T-cell (primary cell): ENCODE measurements at regions not wholly inside any gene's neighbourhood (a gene's known extent, or its start where the extent isn't known, plus 50 kb on each side); places are given as distances from the start of the nearest gene placed in this dataset.
"Not testable (repeated sequence)": the region's sequence is repeated elsewhere in the genome, so short reads cannot be mapped to it uniquely, and the experiment has no call there.

ENCODE experiments used
- ATAC-seq, 4 experiments: fragments of 200-7000 bp in 3 of 4; fragments of 150-1000 bp in 1 of 4; cut with Tn5 transposase; replicated peaks in 1 of 4; 1 replicate in 3 of 4; 2 replicates in 1 of 4; pipeline ENCODE4 v1.10.0; 2021; ENCODE audit warnings: moderate library complexity in 3 of 4, mild to moderate bottlenecking in 2 of 4, moderate number of reproducible peaks in 1 of 4
- CTCF ChIA-PET, 2 donors: fragments of 300-600 bp; sonication (Branson Sonifier 250); formaldehyde crosslinking; loops; one replicate each; lab custom pipeline; 2022; ENCODE audit warnings: antibody characterized with exemption in 2 of 2; lab: Charles Lee
- POLR2A ChIA-PET, 2 donors: fragments of 300-600 bp; sonication (Branson Sonifier 250); formaldehyde crosslinking; loops; one replicate each; lab custom pipeline; 2022; ENCODE audit warnings: antibody characterized with exemption in 2 of 2; lab: Charles Lee
- DNase-seq, 35 experiments: peaks; one replicate each; pipeline versions ENCODE4 v3.0.0 to v3.0.0-alpha.2; 2013 to 2023
- H3K27ac ChIP-seq: one replicate; pipeline ENCODE4 v1.5.1; 2013; ENCODE audit warnings: low read length
- H3K27me3 ChIP-seq, 2 experiments: replicated peaks in 1 of 2; 1 replicate in 1 of 2; 2 replicates in 1 of 2; pipeline versions ENCODE4 v1.6.1 to v1.7.0; 2013; ENCODE audit warnings: low read length in 1 of 2, mixed read lengths in 1 of 2; ENCODE audit not compliant: control insufficient read depth in 2 of 2, insufficient read depth in 2 of 2; ENCODE audit errors: extremely low read depth in 1 of 2
- H3K36me3 ChIP-seq, 2 donors: 1 replicate in 1 of 2; 2 replicates in 1 of 2; pipeline versions ENCODE4 v1.6.1 to v1.7.0; 2013; ENCODE audit warnings: low read length in 1 of 2; ENCODE audit not compliant: control insufficient read depth in 2 of 2, insufficient read depth in 1 of 2; ENCODE audit errors: extremely low read depth in 1 of 2
- H3K4me1 ChIP-seq, 2 experiments: 1 replicate in 1 of 2; 2 replicates in 1 of 2; pipeline versions ENCODE4 v1.6.1 to v1.7.0; 2013; ENCODE audit warnings: low read length in 2 of 2, mixed read lengths in 1 of 2; ENCODE audit not compliant: insufficient read depth in 2 of 2, control insufficient read depth in 1 of 2; ENCODE audit errors: extremely low read depth in 1 of 2
- H3K4me3 ChIP-seq, 2 donors: 1 replicate in 1 of 2; 2 replicates in 1 of 2; pipeline versions ENCODE4 v1.5.1 to v1.7.0; 2013; ENCODE audit warnings: mild to moderate bottlenecking in 2 of 2, low read length in 1 of 2, moderate library complexity in 1 of 2; ENCODE audit not compliant: control insufficient read depth in 1 of 2; ENCODE audit errors: extremely low read depth in 1 of 2
- H3K9me3 ChIP-seq: 2 replicates; pipeline ENCODE4 v1.7.0; 2013
- H3K27ac Mint-ChIP-seq, 2 donors: one replicate each; pipeline ENCODE4 v1.8.0; 2020 to 2021; ENCODE audit warnings: mild to moderate bottlenecking in 2 of 2, mixed read lengths in 2 of 2
- H3K27me3 Mint-ChIP-seq, 2 donors: one replicate each; pipeline ENCODE4 v1.8.0; 2021 to 2022; ENCODE audit warnings: mixed read lengths in 2 of 2
- H3K36me3 Mint-ChIP-seq: one replicate; pipeline ENCODE4 v1.8.0; 2021; ENCODE audit warnings: mixed read lengths
- H3K4me1 Mint-ChIP-seq, 3 donors: one replicate each; pipeline ENCODE4 v1.8.0; 2020 to 2022; ENCODE audit warnings: mixed read lengths in 3 of 3, mild to moderate bottlenecking in 1 of 3
- H3K4me3 Mint-ChIP-seq, 3 donors: one replicate each; pipeline ENCODE4 v1.8.0; 2020 to 2022; ENCODE audit warnings: mild to moderate bottlenecking in 3 of 3, mixed read lengths in 3 of 3, moderate library complexity in 3 of 3
- H3K9me3 Mint-ChIP-seq, 3 donors: one replicate each; pipeline ENCODE4 v1.8.0; 2020 to 2022; ENCODE audit warnings: mixed read lengths in 3 of 3
- WGBS: methylation state at CpG from one replicate; pipeline ENCODE4 v1.1.5; 2013; ENCODE audit warnings: missing lambda C conversion rate; ENCODE audit not compliant: insufficient coverage; 5-methylcytosine and 5-hydroxymethylcytosine counted together

GRCh38 chr1:146729642-146730344, 208.3 kb upstream of the NBPF12 start:
- H3K4me3 ChIP-seq, H3K9me3 ChIP-seq, H3K4me1 ChIP-seq, H3K4me3 Mint-ChIP-seq, H3K27me3 Mint-ChIP-seq, H3K36me3 Mint-ChIP-seq, H3K27me3 ChIP-seq, H3K27ac Mint-ChIP-seq, H3K9me3 Mint-ChIP-seq, H3K4me1 Mint-ChIP-seq, ATAC-seq, CTCF ChIA-PET, DNase-seq, POLR2A ChIA-PET, H3K27ac ChIP-seq, H3K36me3 ChIP-seq: not testable (repeated sequence)
- no CpG with 5 or more reads among the region's 9 CpGs for WGBS

GRCh38 chr1:146715054-146715453, 223.1 kb upstream of the NBPF12 start:
- POLR2A ChIA-PET, H3K4me3 ChIP-seq, H3K27me3 ChIP-seq, H3K4me3 Mint-ChIP-seq, H3K27me3 Mint-ChIP-seq, H3K27ac ChIP-seq, H3K27ac Mint-ChIP-seq, ATAC-seq, H3K4me1 ChIP-seq, H3K9me3 Mint-ChIP-seq, H3K4me1 Mint-ChIP-seq, H3K36me3 Mint-ChIP-seq, DNase-seq, H3K9me3 ChIP-seq, H3K36me3 ChIP-seq, CTCF ChIA-PET: not testable (repeated sequence)
- no CpG with 5 or more reads among the region's 1 CpG for WGBS

GRCh38 chr1:146710838-146711521, 227.1 kb upstream of the NBPF12 start:
- H3K36me3 ChIP-seq, H3K9me3 ChIP-seq, H3K4me3 Mint-ChIP-seq, CTCF ChIA-PET, H3K36me3 Mint-ChIP-seq, H3K4me1 ChIP-seq, H3K4me3 ChIP-seq, H3K9me3 Mint-ChIP-seq, H3K4me1 Mint-ChIP-seq, H3K27me3 Mint-ChIP-seq, H3K27ac ChIP-seq, H3K27me3 ChIP-seq, H3K27ac Mint-ChIP-seq, POLR2A ChIA-PET: not testable (repeated sequence)
- WGBS, result no CpG with 5 or more reads among the region's 5 CpGs
- peak; percentile 54 to 61 (median 57) for ATAC-seq
- DNase-seq, result peak in 13 of 35 experiments; percentile 0 to 55 (median 3)

GRCh38 chr1:146709302-146709701, 228.8 kb upstream of the NBPF12 start:
- not testable (repeated sequence) for H3K36me3 ChIP-seq, ATAC-seq
- no CpG with 5 or more reads among the region's 1 CpG for WGBS

GRCh38 chr1:146704162-146704724, 233.9 kb upstream of the NBPF12 start:
- H3K4me1 Mint-ChIP-seq, ATAC-seq, H3K4me3 Mint-ChIP-seq, POLR2A ChIA-PET, H3K9me3 ChIP-seq, H3K4me1 ChIP-seq, H3K27ac ChIP-seq, CTCF ChIA-PET, H3K27me3 ChIP-seq, H3K4me3 ChIP-seq, H3K27ac Mint-ChIP-seq, H3K9me3 Mint-ChIP-seq, H3K27me3 Mint-ChIP-seq, H3K36me3 ChIP-seq, DNase-seq, H3K36me3 Mint-ChIP-seq: not testable (repeated sequence)
- no CpG with 5 or more reads among the region's 2 CpGs for WGBS

More at GRCh38 chr1:146709302-146709701, 228.8 kb upstream of the NBPF12 start:
- H3K27ac Mint-ChIP-seq, H3K27ac ChIP-seq, H3K4me3 ChIP-seq, H3K9me3 ChIP-seq, H3K36me3 Mint-ChIP-seq, H3K4me1 Mint-ChIP-seq, H3K4me3 Mint-ChIP-seq, H3K4me1 ChIP-seq, H3K27me3 Mint-ChIP-seq, CTCF ChIA-PET, H3K27me3 ChIP-seq, POLR2A ChIA-PET, H3K9me3 Mint-ChIP-seq, DNase-seq: not testable (repeated sequence)

- H3K9me3 ChIP-seq, H3K27ac ChIP-seq, ATAC-seq, POLR2A ChIA-PET, H3K4me3 ChIP-seq, DNase-seq, H3K27me3 ChIP-seq, CTCF ChIA-PET, H3K4me3 Mint-ChIP-seq, H3K27ac Mint-ChIP-seq, H3K4me1 Mint-ChIP-seq, H3K36me3 Mint-ChIP-seq, H3K4me1 ChIP-seq, H3K27me3 Mint-ChIP-seq, H3K9me3 Mint-ChIP-seq, H3K36me3 ChIP-seq: not testable (repeated sequence)
- WGBS, result no CpG with 5 or more reads among the region's 1 CpG
These were observed 236.8 kb upstream of the NBPF12 start for GRCh38 chr1:146701320-146701719.
